Transverse colon (tissue), 4 donors: ENCODE measurements at regions not wholly inside any gene's neighbourhood (a gene's known extent, or its start where the extent isn't known, plus 50 kb on each side); places are given as distances from the start of the nearest gene placed in this dataset.

Experiments used
- EP300 ChIP-seq: sonication (generic); formaldehyde crosslinking; IDR thresholded peaks from one replicate; pipeline ENCODE4 v1.6.1; 2017; ENCODE audit warnings: antibody characterized with exemption, low read depth
- POLR2A ChIP-seq: fragments of 450-650 bp; IDR thresholded peaks from one replicate; pipeline ENCODE4 v1.6.1; 2016; ENCODE audit warnings: antibody characterized with exemption, mild to moderate bottlenecking, moderate library complexity
- POLR2AphosphoS5 ChIP-seq, 3 donors: sonication (generic); formaldehyde crosslinking; IDR thresholded peaks; one replicate each; pipeline ENCODE4 v1.6.1; 2016; ENCODE audit warnings: antibody characterized with exemption in 3 of 3
- TF ChIP-seq, protein P1 (sequence below), 5 experiments: fragments of 200-600 bp in 3 of 5; fragments of 450-650 bp in 2 of 5; sonication (generic) in 3 of 5; IDR thresholded peaks; 1 replicate in 2 of 5; 2 replicates in 3 of 5; pipeline ENCODE4 v1.5.1; 2016 to 2017; ENCODE audit warnings: antibody characterized with exemption in 5 of 5, inconsistent platforms in 3 of 5, mild to moderate bottlenecking in 2 of 5, moderate library complexity in 1 of 5

- TF ChIP-seq POLR2A = no peak
- TF ChIP-seq, protein P1, sequence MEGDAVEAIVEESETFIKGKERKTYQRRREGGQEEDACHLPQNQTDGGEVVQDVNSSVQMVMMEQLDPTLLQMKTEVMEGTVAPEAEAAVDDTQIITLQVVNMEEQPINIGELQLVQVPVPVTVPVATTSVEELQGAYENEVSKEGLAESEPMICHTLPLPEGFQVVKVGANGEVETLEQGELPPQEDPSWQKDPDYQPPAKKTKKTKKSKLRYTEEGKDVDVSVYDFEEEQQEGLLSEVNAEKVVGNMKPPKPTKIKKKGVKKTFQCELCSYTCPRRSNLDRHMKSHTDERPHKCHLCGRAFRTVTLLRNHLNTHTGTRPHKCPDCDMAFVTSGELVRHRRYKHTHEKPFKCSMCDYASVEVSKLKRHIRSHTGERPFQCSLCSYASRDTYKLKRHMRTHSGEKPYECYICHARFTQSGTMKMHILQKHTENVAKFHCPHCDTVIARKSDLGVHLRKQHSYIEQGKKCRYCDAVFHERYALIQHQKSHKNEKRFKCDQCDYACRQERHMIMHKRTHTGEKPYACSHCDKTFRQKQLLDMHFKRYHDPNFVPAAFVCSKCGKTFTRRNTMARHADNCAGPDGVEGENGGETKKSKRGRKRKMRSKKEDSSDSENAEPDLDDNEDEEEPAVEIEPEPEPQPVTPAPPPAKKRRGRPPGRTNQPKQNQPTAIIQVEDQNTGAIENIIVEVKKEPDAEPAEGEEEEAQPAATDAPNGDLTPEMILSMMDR (IDR thresholded peaks at IDR 0.05) = no peak
- TF ChIP-seq EP300 = no peak
- TF ChIP-seq POLR2AphosphoS5 (IDR thresholded peaks at IDR 0.05) = no peak
These were observed 1602.1 kb upstream of the TMEFF2 start for GRCh38 chr2:193796847-193797246.
